ENCODE measurements at regions not wholly inside any gene's neighbourhood (a gene's known extent, or its start where the extent isn't known, plus 50 kb on each side); places are given as distances from the start of the nearest gene placed in this dataset.

DNA sequence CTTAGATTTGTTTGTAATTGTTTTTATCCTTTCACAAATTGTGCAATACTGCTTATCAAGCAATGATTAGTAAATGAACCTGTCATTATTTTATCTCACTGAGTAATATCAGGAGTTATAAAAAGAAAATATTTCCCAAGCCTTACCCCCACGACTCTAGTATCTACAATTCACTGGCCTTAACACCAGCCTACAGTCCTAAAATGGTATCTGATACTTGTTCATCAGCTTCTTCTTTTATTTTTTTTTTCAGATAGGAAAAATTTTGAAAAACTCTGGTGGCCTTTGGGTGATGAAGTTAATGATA, 160.8 kb upstream of the FOXA2 start:
- TF ChIP-seq POLR2A (IDR thresholded peaks at IDR 0.05) = no peak
- no peak for TF ChIP-seq CTCF (IDR thresholded peaks at IDR 0.05)

All from adrenal gland (tissue), 5 donors.